Uterus (tissue), 2 donors: ENCODE measurements at regions not wholly inside any gene's neighbourhood (a gene's known extent, or its start where the extent isn't known, plus 50 kb on each side); places are given as distances from the start of the nearest gene placed in this dataset.

ENCODE experiments used
- CTCF ChIP-seq, 4 experiments: fragments of 200-600 bp in 2 of 4; fragments of 450-650 bp in 2 of 4; sonication (generic) in 2 of 4; IDR thresholded peaks; one replicate each; pipeline ENCODE4 v1.5.1; 2016 to 2019; ENCODE audit warnings: antibody characterized with exemption in 4 of 4, mild to moderate bottlenecking in 2 of 4, moderate library complexity in 1 of 4
- POLR2A ChIP-seq, 2 donors: fragments of 450-650 bp; IDR thresholded peaks; one replicate each; pipeline ENCODE4 v1.6.1; 2016; ENCODE audit warnings: antibody characterized with exemption in 2 of 2, mild to moderate bottlenecking in 1 of 2, moderate library complexity in 1 of 2

GRCh38 chr19:30656520-30657100 lies 284.4 kb downstream of the ZNF536 start:
- TF ChIP-seq CTCF (IDR thresholded peaks at IDR 0.05) (no peak), POLR2A (IDR thresholded peaks at IDR 0.05) (no peak)
